Aorta (tissue), 5 donors: ENCODE measurements at regions not wholly inside any gene's neighbourhood (a gene's known extent, or its start where the extent isn't known, plus 50 kb on each side); places are given as distances from the start of the nearest gene placed in this dataset.
"Not testable (repeated sequence)": the region's sequence is repeated elsewhere in the genome, so short reads cannot be mapped to it uniquely, and the experiment has no call there.

Source experiments
- ATAC-seq: fragments of 200-7000 bp; cut with Tn5 transposase; one replicate; pipeline ENCODE4 v1.9.1; 2022; ENCODE audit warnings: moderate library complexity; ENCODE audit not compliant: low FRiP score
- DNase-seq, 2 donors: peaks; one replicate each; pipeline ENCODE4 v3.0.0-alpha.2; 2020
- H3K27ac ChIP-seq, 2 donors: one replicate each; pipeline ENCODE4 v1.5.1; 2013; ENCODE audit warnings: low read length in 2 of 2, mild to moderate bottlenecking in 2 of 2, moderate library complexity in 2 of 2, control low read depth in 1 of 2, inconsistent platforms in 1 of 2, low read depth in 1 of 2
- H3K27me3 ChIP-seq, 2 donors: one replicate each; pipeline ENCODE4 v1.6.1; 2013; ENCODE audit warnings: control low read depth in 1 of 2, low read length in 1 of 2, mild to moderate bottlenecking in 1 of 2, moderate library complexity in 1 of 2; ENCODE audit not compliant: insufficient read depth in 2 of 2, control insufficient read depth in 1 of 2
- H3K36me3 ChIP-seq, 2 donors: one replicate each; pipeline ENCODE4 v1.6.1; 2013; ENCODE audit warnings: control low read depth in 1 of 2, low read length in 1 of 2, mild to moderate bottlenecking in 1 of 2; ENCODE audit not compliant: insufficient read depth in 2 of 2, control insufficient read depth in 1 of 2
- H3K4me1 ChIP-seq, 2 donors: one replicate each; pipeline ENCODE4 v1.6.1; 2013; ENCODE audit warnings: low read length in 2 of 2, control low read depth in 1 of 2, mild to moderate bottlenecking in 1 of 2, moderate library complexity in 1 of 2; ENCODE audit not compliant: insufficient read depth in 2 of 2, control insufficient read depth in 1 of 2
- H3K4me3 ChIP-seq, 2 donors: one replicate each; pipeline ENCODE4 v1.5.1; 2013; ENCODE audit warnings: low read length in 2 of 2, control low read depth in 1 of 2, mild to moderate bottlenecking in 1 of 2
- H3K9me3 ChIP-seq: one replicate; pipeline ENCODE4 v1.6.1; 2013; ENCODE audit warnings: mild to moderate bottlenecking, low read length; ENCODE audit not compliant: control insufficient read depth
- WGBS, 2 donors: extraction: QIAGEN DNeasy Blood & Tissue Kit; methylation state at CpG; one replicate each; pipeline ENCODE4 v1.1.7; 2013; 5-methylcytosine and 5-hydroxymethylcytosine counted together
- intact Hi-C, 2 donors: fragments of 100-400 bp; cut with DNase I; formaldehyde crosslinking; loops; one replicate each; pipeline versions ENCODE4 v1.14.2 to v1.15.0; 2022
- donor health status: healthy with polysubstance abuse.
- donor health status: Bipolar disorder and iron deficiency.
- donor health status: DM: no; HTN: no; CAD: no.
- donor health status: DM: no; HTN: no; CAD: no.
- donor health status: DM: yes; HTN: yes; CAD: no.

GRCh38 chr7:16092711-16093110 lies 328.6 kb downstream of the CRPPA start:
- WGBS, 2 donors = 70 to 72% methylated on average over 2 of the region's 2 CpGs
- no peak overlapping the region for H3K4me3 ChIP-seq
- H3K27ac ChIP-seq = no peak overlapping the region
- intact Hi-C loops = no loop called here
- ATAC-seq (no peak), DNase-seq (no peak)
- no peaks in the 10 kb centered on the region for H3K4me1 ChIP-seq
- no peaks in the 10 kb centered on the region for H3K36me3 ChIP-seq
- H3K9me3 ChIP-seq = no peaks in the 10 kb centered on the region
- no peaks in the 10 kb centered on the region for H3K27me3 ChIP-seq

GRCh38 chr7:16091701-16092310 lies 329.5 kb downstream of the CRPPA start:
- H3K36me3 ChIP-seq = no peaks in the 10 kb centered on the region
- H3K27me3 ChIP-seq = no peaks in the 10 kb centered on the region
- 9 to 12% methylated on average over 5 of the region's 5 CpGs for WGBS, 2 donors
- intact Hi-C loops = no loop called here
- H3K4me1 ChIP-seq = no peaks in the 10 kb centered on the region
- no peak overlapping the region for H3K4me3 ChIP-seq
- H3K9me3 ChIP-seq = no peaks in the 10 kb centered on the region
- no peak for DNase-seq
- H3K27ac ChIP-seq = no peak overlapping the region
- peak; percentile 41 for ATAC-seq

- Histone ChIP-seq H3K4me3 (no peak overlapping the region), H3K36me3 (no peaks in the 10 kb centered on the region), H3K4me1 (no peaks in the 10 kb centered on the region), H3K27ac (no peak overlapping the region), H3K9me3 (no peaks in the 10 kb centered on the region), H3K27me3 (no peaks in the 10 kb centered on the region)
- intact Hi-C loops = no loop called here
- no peak for DNase-seq
- ATAC-seq = no peak
- 94 to 97% methylated on average over 3 of the region's 3 CpGs for WGBS, 2 donors
These were observed 331.5 kb downstream of the CRPPA start for GRCh38 chr7:16089801-16090200.

DNA sequence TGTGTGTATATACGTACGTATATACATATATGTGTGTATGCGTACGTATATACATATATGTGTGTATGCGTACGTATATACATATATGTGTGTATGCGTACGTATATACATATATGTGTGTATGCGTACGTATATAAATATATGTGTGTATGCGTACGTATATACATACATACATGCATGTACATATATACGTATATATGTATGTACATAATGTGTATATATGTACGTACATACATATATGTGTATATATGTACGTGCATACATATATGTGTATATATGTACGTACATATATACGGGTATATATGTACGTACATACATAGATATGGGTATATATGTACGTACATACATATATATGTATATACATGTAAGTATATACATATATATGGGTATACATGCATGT lies 332.1 kb downstream of the CRPPA start:
- H3K27ac ChIP-seq = no peak overlapping the region
- no peak overlapping the region for H3K4me3 ChIP-seq
- intact Hi-C loops = no loop called here
- 82 to 87% methylated on average over 19 of the region's 19 CpGs for WGBS, 2 donors
- DNase-seq (no peak), ATAC-seq (no peak)
- no peaks in the 10 kb centered on the region for H3K36me3 ChIP-seq
- no peaks in the 10 kb centered on the region for H3K27me3 ChIP-seq
- no peaks in the 10 kb centered on the region for H3K4me1 ChIP-seq
- H3K9me3 ChIP-seq = no peaks in the 10 kb centered on the region

DNA sequence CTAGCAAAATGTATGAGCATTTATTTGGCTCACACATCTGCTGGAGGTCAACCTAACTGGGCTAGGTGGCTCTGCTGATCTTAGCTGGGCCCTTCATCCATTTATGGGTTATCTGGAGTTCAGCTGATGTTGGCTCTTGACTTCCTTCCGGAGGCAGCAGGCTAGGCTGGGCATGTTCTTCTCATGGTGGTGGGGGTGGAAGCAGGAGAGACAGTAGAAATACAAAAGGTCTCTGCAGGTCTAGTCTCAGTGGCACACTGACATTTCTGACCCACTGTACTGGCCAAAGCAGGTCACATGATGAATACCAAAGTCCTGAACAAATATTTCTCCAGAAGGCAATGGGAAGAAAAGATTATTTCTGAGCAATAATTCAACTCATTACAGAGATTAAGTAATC lies 334.6 kb downstream of the CRPPA start:
- Histone ChIP-seq H3K4me3 (no peak overlapping the region), H3K9me3 (no peaks in the 10 kb centered on the region), H3K4me1 (no peaks in the 10 kb centered on the region), H3K27ac (no peak overlapping the region), H3K27me3 (no peaks in the 10 kb centered on the region), H3K36me3 (no peaks in the 10 kb centered on the region)
- no peak for DNase-seq
- 15 to 22% methylated on average over 1 of the region's 1 CpG for WGBS, 2 donors
- ATAC-seq = no peak
- intact Hi-C loops = no loop called here

- DNase-seq, intact Hi-C loops, H3K27me3 ChIP-seq, H3K4me3 ChIP-seq, H3K4me1 ChIP-seq, H3K27ac ChIP-seq, ATAC-seq, H3K36me3 ChIP-seq, H3K9me3 ChIP-seq: not testable (repeated sequence)
- 81 to 98% methylated on average over 5 to 6 of the region's 6 CpGs for WGBS, 2 donors
These were observed 335.6 kb downstream of the CRPPA start for GRCh38 chr7:16085780-16086179.

DNA sequence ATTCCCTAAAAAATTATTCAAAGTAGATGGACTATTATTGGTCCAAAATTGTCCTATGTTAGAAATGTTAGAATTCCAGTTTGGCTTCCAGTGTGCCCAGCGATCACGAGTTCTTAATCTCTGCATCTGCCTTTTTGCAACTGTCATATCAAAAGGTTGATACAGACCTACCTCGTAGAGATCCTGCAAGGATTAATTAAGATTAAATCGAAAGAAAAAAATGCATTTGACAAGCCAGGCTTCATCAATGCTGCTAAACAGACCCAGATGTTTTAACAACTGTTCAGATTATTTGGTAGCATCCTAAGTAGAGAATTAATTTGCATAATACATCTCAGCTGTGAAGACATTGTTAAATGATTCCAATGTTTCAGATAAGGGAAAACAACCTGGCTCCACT lies 336.5 kb downstream of the CRPPA start:
- H3K4me3 ChIP-seq = no peak overlapping the region
- H3K4me1 ChIP-seq = no peaks in the 10 kb centered on the region
- no peaks in the 10 kb centered on the region for H3K27me3 ChIP-seq
- DNase-seq (no peak), ATAC-seq (no peak)
- 88 to 91% methylated on average over 4 of the region's 4 CpGs for WGBS, 2 donors
- H3K27ac ChIP-seq = no peak overlapping the region
- intact Hi-C loops = no loop called here
- no peaks in the 10 kb centered on the region for H3K36me3 ChIP-seq
- no peaks in the 10 kb centered on the region for H3K9me3 ChIP-seq

DNA sequence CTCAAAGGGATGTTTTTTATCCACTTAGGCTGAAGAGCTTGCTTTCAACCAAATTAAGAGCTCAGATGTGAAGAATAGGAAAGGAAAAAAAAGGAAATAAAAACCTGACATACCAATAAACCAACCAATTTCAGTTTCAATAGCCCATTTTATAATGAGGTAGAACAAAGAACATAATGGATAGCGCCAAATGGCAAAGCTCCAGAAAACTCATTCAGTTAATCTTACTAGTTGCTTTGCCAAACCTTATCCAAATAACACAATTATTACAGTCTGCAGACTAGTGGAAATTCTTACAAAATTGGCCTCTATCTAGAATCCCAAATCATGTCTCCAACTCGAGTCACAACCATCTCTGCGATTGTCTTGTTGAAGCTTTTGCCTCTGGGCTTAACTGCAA lies 337.0 kb downstream of the CRPPA start:
- no peak for ATAC-seq
- Histone ChIP-seq H3K36me3 (no peaks in the 10 kb centered on the region), H3K27me3 (no peaks in the 10 kb centered on the region), H3K9me3 (no peaks in the 10 kb centered on the region), H3K4me3 (no peak overlapping the region), H3K4me1 (no peaks in the 10 kb centered on the region), H3K27ac (no peak overlapping the region)
- intact Hi-C loops = no loop called here
- WGBS, 2 donors = 17 to 18% methylated on average over 3 of the region's 3 CpGs
- no peak for DNase-seq

GRCh38 chr7:16083931-16084330 lies 337.4 kb downstream of the CRPPA start:
- H3K9me3 ChIP-seq = no peaks in the 10 kb centered on the region
- H3K27ac ChIP-seq = no peak overlapping the region
- 28 to 30% methylated on average over 3 of the region's 3 CpGs for WGBS, 2 donors
- H3K4me3 ChIP-seq = no peak overlapping the region
- H3K36me3 ChIP-seq = no peaks in the 10 kb centered on the region
- no peaks in the 10 kb centered on the region for H3K27me3 ChIP-seq
- ATAC-seq = no peak
- intact Hi-C loops = no loop called here
- DNase-seq = no peak
- H3K4me1 ChIP-seq = no peaks in the 10 kb centered on the region
